Lung (tissue), 11 donors: ENCODE measurements at regions not wholly inside any gene's neighbourhood (a gene's known extent, or its start where the extent isn't known, plus 50 kb on each side); places are given as distances from the start of the nearest gene placed in this dataset.

ENCODE experiments used
- ATAC-seq: fragments of 200-7000 bp; cut with Tn5 transposase; one replicate; pipeline ENCODE4 v1.9.1; 2020; ENCODE audit warnings: moderate number of reproducible peaks; ENCODE audit not compliant: insufficient read depth, low FRiP score
- DNase-seq, 3 donors: peaks; one replicate each; pipeline ENCODE4 v3.0.0-alpha.2; 2013 to 2017
- H3K27ac ChIP-seq, 2 donors: one replicate each; pipeline ENCODE4 v1.5.1; 2013; ENCODE audit warnings: mild to moderate bottlenecking in 2 of 2, moderate library complexity in 2 of 2, control low read depth in 1 of 2, inconsistent platforms in 1 of 2, low read depth in 1 of 2, low read length in 1 of 2
- H3K27me3 ChIP-seq, 3 donors: one replicate each; pipeline ENCODE4 v1.5.1; 2013; ENCODE audit warnings: low read length in 2 of 3; ENCODE audit not compliant: control insufficient read depth in 3 of 3, insufficient read depth in 3 of 3
- H3K36me3 ChIP-seq, 4 donors: one replicate each; pipeline ENCODE4 v1.5.1; 2013; ENCODE audit warnings: low read length in 4 of 4, mild to moderate bottlenecking in 1 of 4, moderate library complexity in 1 of 4; ENCODE audit not compliant: control insufficient read depth in 4 of 4, insufficient read depth in 4 of 4
- H3K4me1 ChIP-seq, 5 donors: one replicate each; pipeline ENCODE4 v1.5.1; 2013; ENCODE audit warnings: low read length in 5 of 5, mild to moderate bottlenecking in 2 of 5, moderate library complexity in 1 of 5; ENCODE audit not compliant: control insufficient read depth in 5 of 5, insufficient read depth in 5 of 5
- H3K4me3 ChIP-seq: one replicate; pipeline ENCODE4 v1.5.1; 2013; ENCODE audit warnings: mild to moderate bottlenecking, control low read depth, moderate library complexity
- H3K9ac ChIP-seq, 2 donors: one replicate each; pipeline ENCODE4 v1.5.1; 2013; ENCODE audit warnings: low read length in 2 of 2, control low read depth in 1 of 2; ENCODE audit not compliant: insufficient read depth in 1 of 2
- H3K9me3 ChIP-seq, 4 donors: one replicate each; pipeline ENCODE4 v1.5.1; 2013; ENCODE audit warnings: low read length in 3 of 4, mild to moderate bottlenecking in 1 of 4, moderate library complexity in 1 of 4; ENCODE audit not compliant: control insufficient read depth in 4 of 4, insufficient read depth in 3 of 4
- WGBS, 2 donors: extraction: QIAGEN DNeasy Blood & Tissue Kit; methylation state at CpG; one replicate each; pipeline ENCODE4 v1.1.7; 2013; 5-methylcytosine and 5-hydroxymethylcytosine counted together
- TF ChIP-seq, protein P1 (sequence below): IDR thresholded peaks from 2 replicates; pipeline ENCODE4 v1.5.1; 2012; ENCODE audit warnings: mild to moderate bottlenecking; ENCODE audit errors: control extremely low read depth, extremely low read depth
- donor health status: control.
- donor health status: control.
- donor health status: Bipolar disorder and iron deficiency.
- donor health status: healthy.
- donor health status: DM: yes; HTN: yes; CAD: no.

DNA sequence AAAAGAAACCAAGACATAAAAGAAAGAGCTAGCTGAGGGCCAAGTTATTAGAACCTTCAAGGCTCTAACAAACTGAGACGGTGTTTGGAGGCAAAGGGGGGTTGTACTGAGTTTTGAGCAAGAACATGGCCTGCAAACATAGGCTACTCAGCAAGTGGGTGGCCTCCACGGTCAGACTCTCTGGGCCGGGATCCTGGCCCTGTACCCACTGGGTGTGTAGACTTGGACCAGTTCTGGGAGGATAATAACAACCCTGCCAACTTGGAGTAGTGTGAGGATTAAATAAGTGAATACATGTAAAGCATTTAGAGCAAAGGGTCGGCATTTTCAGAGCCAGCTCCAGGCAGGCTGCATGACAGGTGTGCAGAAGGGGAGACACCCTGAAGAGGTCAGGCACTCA, 56.1 kb upstream of the TNFRSF19 start:
- TF ChIP-seq, protein P1, sequence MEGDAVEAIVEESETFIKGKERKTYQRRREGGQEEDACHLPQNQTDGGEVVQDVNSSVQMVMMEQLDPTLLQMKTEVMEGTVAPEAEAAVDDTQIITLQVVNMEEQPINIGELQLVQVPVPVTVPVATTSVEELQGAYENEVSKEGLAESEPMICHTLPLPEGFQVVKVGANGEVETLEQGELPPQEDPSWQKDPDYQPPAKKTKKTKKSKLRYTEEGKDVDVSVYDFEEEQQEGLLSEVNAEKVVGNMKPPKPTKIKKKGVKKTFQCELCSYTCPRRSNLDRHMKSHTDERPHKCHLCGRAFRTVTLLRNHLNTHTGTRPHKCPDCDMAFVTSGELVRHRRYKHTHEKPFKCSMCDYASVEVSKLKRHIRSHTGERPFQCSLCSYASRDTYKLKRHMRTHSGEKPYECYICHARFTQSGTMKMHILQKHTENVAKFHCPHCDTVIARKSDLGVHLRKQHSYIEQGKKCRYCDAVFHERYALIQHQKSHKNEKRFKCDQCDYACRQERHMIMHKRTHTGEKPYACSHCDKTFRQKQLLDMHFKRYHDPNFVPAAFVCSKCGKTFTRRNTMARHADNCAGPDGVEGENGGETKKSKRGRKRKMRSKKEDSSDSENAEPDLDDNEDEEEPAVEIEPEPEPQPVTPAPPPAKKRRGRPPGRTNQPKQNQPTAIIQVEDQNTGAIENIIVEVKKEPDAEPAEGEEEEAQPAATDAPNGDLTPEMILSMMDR, result no peak
- Histone ChIP-seq H3K27ac (no peak overlapping the region), H3K9ac (no peak overlapping the region), H3K36me3 (no peaks in the 10 kb centered on the region), H3K4me3 (no peak overlapping the region), H3K27me3 (no peaks in the 10 kb centered on the region), H3K4me1 (peaks cover 0 to 15% (median 2%) of the 10 kb centered on the region in 5 donors), H3K9me3 (no peaks in the 10 kb centered on the region)
- WGBS, 2 donors, result 88 to 91% methylated on average over 4 of the region's 4 CpGs
- DNase-seq, result no peak
- ATAC-seq, result no peak

- Histone ChIP-seq H3K36me3 (no peaks in the 10 kb centered on the region), H3K4me3 (no peak overlapping the region), H3K9ac (no peak overlapping the region), H3K27ac (no peak overlapping the region), H3K27me3 (no peaks in the 10 kb centered on the region), H3K9me3 (no peaks in the 10 kb centered on the region), H3K4me1 (peaks cover 0 to 18% (median 2%) of the 10 kb centered on the region in 5 donors)
- no peak for DNase-seq
- WGBS, 2 donors, result 69 to 87% methylated on average over 2 of the region's 2 CpGs
- TF ChIP-seq, protein P1, result no peak
- ATAC-seq, result no peak
These were observed 55.1 kb upstream of the TNFRSF19 start for GRCh38 chr13:23515116-23515515.

GRCh38 chr13:23516190-23516589, 54.0 kb upstream of the TNFRSF19 start:
- Histone ChIP-seq H3K4me3 (no peak overlapping the region), H3K36me3 (no peaks in the 10 kb centered on the region), H3K9me3 (no peaks in the 10 kb centered on the region), H3K4me1 (peaks cover 0 to 13% (median 2%) of the 10 kb centered on the region in 5 donors), H3K27ac (no peak overlapping the region), H3K27me3 (no peaks in the 10 kb centered on the region), H3K9ac (no peak overlapping the region)
- TF ChIP-seq, protein P1, result no peak
- WGBS, 2 donors, result 54 to 56% methylated on average over 3 of the region's 3 CpGs
- DNase-seq (no peak), ATAC-seq (no peak)

DNA sequence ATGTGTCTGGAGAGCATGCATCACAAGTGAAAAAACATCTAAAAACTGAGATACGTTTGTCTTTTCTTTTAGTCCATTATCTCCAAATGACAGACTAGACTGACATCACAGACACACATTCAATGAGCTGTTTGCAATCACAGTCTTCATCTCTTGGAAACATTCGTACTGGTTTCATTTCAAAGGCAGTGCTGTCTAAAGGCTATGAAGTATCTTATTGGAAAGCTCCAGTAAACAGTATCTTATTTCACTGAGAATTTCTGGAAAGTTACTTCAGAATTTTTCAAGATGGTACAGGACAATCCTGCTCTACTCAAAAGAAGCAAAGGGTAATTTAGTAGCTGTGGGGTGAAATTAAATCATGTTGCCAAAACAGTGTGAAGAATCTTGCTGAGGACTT, 53.5 kb upstream of the TNFRSF19 start:
- DNase-seq (peak in 2 of 3 donors; percentile 66 to 80), ATAC-seq (no peak)
- H3K27ac ChIP-seq, result no peak overlapping the region
- WGBS, 2 donors, result 60 to 61% methylated on average over 2 of the region's 2 CpGs
- TF ChIP-seq, protein P1, result no peak
- H3K4me1 ChIP-seq, result peaks cover 0 to 10% (median 2%) of the 10 kb centered on the region in 5 donors
- H3K9me3 ChIP-seq, result no peaks in the 10 kb centered on the region
- H3K4me3 ChIP-seq, result no peak overlapping the region
- no peak overlapping the region for H3K9ac ChIP-seq
- no peaks in the 10 kb centered on the region for H3K36me3 ChIP-seq
- no peaks in the 10 kb centered on the region for H3K27me3 ChIP-seq
